ENCODE measurements at regions not wholly inside any gene's neighbourhood (a gene's known extent, or its start where the extent isn't known, plus 50 kb on each side); places are given as distances from the start of the nearest gene placed in this dataset.

GRCh38 chr13:109645831-109646230, 140.6 kb downstream of the IRS2 start:
- no peak for DNase-seq (ENCODE audit: low spot score)
- no peak for FAIRE-seq

GRCh38 chr13:109644956-109645355, 141.4 kb downstream of the IRS2 start:
- FAIRE-seq (no peak), DNase-seq (ENCODE audit: low spot score) (no peak)

GRCh38 chr13:109644069-109644750, 142.2 kb downstream of the IRS2 start:
- no peak for FAIRE-seq
- no peak for DNase-seq (ENCODE audit: low spot score)

GRCh38 chr13:109642358-109642757, 144.0 kb downstream of the IRS2 start:
- no peak for FAIRE-seq
- DNase-seq (ENCODE audit: low spot score) = no peak

- DNase-seq (ENCODE audit: low spot score) (no peak), FAIRE-seq (no peak)
Measured at GRCh38 chr13:109636736-109637135, 149.6 kb downstream of the IRS2 start.

GRCh38 chr13:109631069-109631468, 155.3 kb downstream of the IRS2 start:
- no peak for FAIRE-seq

DNA sequence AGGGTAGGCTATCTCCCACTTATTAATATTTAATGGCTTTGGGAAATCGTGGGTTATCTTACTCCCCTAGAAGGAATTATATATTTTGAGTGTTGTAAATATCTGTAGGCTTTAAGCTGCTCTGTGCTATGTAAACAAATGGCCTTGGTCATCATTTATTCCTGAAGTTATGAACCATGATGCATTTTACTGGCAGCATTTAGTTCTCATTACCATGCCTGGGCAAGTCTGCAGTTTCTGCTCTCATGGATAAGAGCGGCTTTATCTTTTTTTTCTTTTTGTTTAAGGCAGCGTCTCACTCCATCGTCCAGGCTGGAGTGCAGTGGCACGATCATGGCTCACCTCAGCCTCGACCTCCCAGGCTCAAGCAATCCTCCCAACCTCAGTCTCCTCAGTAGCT, 156.1 kb downstream of the IRS2 start:
- no peak for FAIRE-seq
- DNase-seq (ENCODE audit: low spot score) = no peak

More at GRCh38 chr13:109631069-109631468, 155.3 kb downstream of the IRS2 start:
- no peak for DNase-seq (ENCODE audit: low spot score)

DNA sequence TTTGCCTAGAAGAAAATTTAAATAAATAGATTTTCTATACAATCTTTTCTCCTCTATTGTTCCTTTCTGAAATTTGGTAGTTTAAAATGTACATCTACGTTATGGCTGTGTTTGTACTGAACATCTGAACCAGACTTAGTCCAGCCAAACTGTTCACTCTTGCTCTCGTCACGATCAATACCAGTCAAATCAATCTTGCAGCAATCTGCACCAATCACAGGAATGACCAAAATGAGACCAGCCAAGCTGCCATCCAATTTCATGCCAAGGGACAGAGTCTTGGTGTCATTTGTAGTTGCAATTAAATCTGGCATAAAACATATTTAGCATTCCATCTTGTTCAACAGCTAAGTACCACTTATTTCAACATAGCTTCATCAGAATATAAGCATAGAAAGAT, 156.6 kb downstream of the IRS2 start:
- no peak for FAIRE-seq
- no peak for DNase-seq (ENCODE audit: low spot score)

- FAIRE-seq = no peak
- peak; percentile 18 for DNase-seq (ENCODE audit: low spot score)
Measured at GRCh38 chr13:109628251-109628699, 158.1 kb downstream of the IRS2 start.

GRCh38 chr13:109627649-109628048, 158.7 kb downstream of the IRS2 start:
- DNase-seq (ENCODE audit: low spot score) (no peak), FAIRE-seq (no peak)

DNA sequence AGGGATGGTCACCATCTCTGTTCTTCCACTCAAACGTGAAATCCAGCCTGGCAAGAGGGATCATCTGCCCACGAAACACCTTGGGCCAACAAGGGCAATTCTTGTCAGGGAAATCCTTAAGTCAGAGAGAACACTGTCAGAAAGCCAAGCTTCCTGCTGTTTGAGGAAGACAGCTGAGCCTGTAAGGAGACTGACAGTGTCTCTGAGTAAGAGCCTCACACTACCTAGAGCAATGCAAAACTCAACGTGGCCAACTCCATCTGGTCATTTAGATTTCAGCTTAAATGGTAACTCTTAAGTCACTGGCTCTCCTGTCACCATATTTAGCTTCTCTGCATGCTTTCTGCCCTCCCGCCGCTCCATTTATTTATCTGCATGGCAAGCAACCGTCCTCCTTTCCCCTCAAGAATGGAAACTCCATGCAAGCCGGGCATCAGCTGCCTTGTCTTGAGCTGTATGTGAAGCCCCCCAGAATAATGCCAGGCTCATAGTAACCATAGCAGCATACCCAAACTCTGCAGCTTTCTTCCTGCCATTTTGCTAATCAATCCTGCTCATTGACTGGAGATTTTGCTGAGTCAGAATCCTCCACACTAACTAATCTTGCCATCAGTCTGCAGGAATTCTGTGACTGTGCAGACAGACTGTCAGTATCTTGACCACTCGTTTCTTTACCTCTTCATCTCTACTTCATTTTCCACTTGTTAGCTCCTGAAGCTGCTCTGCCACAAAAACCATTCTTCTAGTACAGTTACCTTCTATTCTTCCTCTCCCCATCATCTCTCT, 159.8 kb downstream of the IRS2 start:
- DNase-seq (ENCODE audit: low spot score) (no peak), FAIRE-seq (no peak)

DNA sequence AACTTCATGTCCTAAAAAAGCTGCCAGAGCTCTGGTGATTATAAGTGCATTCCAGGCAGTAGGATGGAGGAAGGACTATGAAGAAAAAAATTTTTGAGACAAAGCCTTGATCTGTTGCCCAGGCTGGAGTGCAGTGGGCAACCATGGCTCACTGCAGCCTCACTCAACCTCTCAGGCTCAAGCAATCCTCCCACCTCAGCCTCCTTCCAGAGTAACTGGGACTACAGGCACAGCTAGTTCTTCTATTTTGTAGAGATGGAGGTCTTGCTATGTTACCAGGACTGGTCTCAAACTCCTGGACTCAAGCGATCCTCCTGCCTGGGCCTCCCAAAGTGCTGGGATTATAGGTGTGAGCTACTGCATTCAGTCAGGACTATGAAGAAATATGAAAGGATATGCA, 161.2 kb downstream of the IRS2 start:
- no peak for DNase-seq (ENCODE audit: low spot score)
- FAIRE-seq = no peak

- no peak for FAIRE-seq
Measured at GRCh38 chr13:109622006-109622405, 164.4 kb downstream of the IRS2 start.

DNA sequence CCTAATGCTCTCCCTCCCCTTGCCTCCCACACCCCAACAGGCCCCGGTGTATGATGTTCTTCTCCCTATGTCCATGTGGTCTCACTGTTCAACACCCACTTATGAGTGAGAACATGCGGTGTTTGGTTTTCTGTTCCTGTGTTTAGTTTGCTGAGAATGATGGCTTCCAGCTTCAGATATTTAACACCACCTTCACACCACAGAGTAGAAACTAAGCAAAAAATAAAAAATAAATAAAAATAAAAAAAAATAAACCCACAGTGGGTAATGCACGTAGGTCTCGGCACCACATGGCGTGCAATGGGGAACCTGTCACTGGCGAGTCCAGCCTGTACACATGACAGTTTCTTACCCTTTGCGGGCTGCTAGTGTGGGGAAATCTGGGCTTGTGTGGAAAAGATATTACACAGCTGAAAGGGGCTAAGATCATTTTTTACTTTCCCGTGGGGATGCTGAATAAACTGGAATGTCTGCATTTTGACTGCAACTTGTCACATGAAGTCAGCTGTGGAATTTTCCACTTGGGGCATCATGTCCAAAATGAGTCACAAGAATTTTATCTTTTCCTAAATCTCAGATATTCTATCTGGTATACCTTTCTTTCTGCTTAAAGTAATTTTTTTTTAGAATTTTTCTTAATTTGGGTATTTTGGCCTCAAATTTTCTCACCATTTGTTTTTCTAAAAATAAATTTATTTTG, 170.5 kb downstream of the IRS2 start:
- FAIRE-seq (no peak), DNase-seq (ENCODE audit: low spot score) (no peak)

More at GRCh38 chr13:109622006-109622405, 164.4 kb downstream of the IRS2 start:
- DNase-seq (ENCODE audit: low spot score) = no peak

DNA sequence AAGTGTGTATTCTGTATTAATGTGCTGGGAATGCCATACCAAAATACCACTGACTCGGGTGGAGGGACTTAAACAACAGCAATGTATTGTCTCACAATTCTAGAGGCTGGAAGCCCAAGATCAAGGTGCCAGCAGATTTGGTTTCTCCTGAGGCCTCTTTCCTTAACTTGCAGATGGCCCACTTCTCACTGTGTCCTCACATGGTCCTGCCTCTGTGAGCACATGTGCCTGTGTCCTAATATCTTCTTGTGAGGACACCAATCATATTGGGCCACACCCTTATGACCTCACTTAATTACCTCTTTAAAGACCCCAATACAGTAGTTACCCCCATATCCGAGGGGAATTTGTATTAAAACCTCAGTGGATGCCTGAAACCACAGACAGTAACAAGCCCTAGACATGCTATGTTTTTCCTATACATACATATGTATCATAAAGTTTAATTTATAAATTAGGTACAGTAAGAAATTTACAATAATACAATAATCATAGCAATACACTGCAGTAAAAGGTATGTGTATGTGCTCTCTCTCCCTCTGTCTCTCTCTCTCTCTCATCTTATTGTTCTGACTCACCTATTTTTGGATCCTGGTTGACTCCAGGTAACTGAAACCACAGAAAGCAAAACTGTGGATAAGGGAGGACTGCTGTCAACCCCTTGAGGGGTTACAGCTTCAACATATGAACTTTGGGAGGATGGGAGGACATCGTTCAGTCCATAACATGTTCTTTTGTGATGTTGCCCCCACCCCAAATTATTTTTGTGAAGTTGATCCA, 174.3 kb downstream of the IRS2 start:
- DNase-seq (ENCODE audit: low spot score) (no peak), FAIRE-seq (no peak)

- DNase-seq (ENCODE audit: low spot score) (no peak), FAIRE-seq (no peak)
Measured at GRCh38 chr13:109610517-109610916, 175.9 kb downstream of the IRS2 start.

DNA sequence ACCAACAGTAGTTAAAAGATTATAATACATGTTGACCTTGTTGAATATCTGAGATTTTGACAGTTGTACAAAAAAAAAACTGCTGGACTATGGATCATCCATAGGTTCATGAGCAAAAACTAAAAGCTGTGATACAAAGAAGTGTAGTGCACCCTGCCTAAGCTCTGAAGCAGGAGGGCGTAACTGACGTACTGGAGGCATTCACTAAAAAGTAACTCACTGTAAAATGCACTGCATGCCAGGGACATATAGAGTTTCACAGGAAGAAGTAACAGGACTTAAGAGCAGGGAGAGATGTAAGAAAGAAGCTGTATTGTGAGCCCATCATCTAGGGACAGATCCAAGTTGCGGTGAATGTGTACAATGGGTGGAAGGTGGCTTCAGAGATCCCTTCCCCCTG, 177.9 kb downstream of the IRS2 start:
- FAIRE-seq (no peak), DNase-seq (ENCODE audit: low spot score) (no peak)

GRCh38 chr13:109608059-109608458, 178.3 kb downstream of the IRS2 start:
- FAIRE-seq = no peak
- no peak for DNase-seq (ENCODE audit: low spot score)

DNA sequence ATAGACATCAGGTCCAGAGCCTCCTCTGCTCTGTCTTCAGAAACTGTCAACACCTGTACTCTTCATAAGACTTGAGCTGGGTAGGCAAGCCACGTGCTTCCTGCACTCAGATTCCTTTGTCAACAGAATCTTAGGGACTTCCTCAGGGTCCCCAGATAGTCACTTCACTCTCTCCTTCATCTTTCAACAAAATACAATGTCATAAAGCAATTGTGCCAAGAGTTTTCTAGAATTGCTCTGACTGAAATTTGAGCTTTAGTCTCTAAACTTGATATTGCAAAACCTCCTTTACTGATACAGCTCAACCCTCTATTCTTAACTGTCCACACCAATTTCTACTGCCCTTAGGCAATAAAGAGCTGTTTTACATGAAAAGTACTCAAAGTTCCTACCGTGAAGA, 179.9 kb downstream of the IRS2 start:
- no peak for FAIRE-seq

DNA sequence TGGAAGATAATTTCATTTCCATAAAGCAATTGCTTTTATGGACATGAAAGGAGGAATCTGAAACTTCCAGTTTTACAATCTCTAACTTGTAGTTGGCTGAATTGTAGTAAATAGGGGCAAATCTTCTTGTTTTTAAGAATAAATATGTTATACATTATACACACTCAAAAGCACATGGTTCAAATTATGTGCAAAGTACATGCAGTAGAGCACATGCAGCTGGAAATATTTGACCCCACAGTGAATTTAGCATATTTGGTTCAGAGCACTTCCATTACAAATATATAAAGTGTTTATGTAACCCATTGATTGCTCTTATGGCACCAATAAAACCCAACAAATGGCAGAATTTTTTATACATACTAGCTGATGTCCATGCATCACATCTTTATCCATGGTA, 180.5 kb downstream of the IRS2 start:
- FAIRE-seq = no peak

More for the DNA sequence above, 179.9 kb downstream of the IRS2 start:
- no peak for DNase-seq (ENCODE audit: low spot score)

GRCh38 chr13:109604894-109605293, 181.5 kb downstream of the IRS2 start:
- no peak for FAIRE-seq
- no peak for DNase-seq (ENCODE audit: low spot score)

More for the DNA sequence above, 180.5 kb downstream of the IRS2 start:
- DNase-seq (ENCODE audit: low spot score) = no peak

All from urothelium cell line (cell line).